Tibial artery (tissue), 4 donors: ENCODE measurements at regions not wholly inside any gene's neighbourhood (a gene's known extent, or its start where the extent isn't known, plus 50 kb on each side); places are given as distances from the start of the nearest gene placed in this dataset.

Experiments used
- DNase-seq, 2 donors: peaks; one replicate each; pipeline ENCODE4 v3.0.0-alpha.2; 2019
- H3K27ac ChIP-seq, 2 donors: fragments of 200-600 bp; sonication (generic) in 1 of 2; 1 replicate in 1 of 2; 2 replicates in 1 of 2; pipeline ENCODE4 v1.5.1; 2018 to 2019; ENCODE audit warnings: mild to moderate bottlenecking in 1 of 2
- H3K27me3 ChIP-seq, 2 donors: fragments of 200-600 bp; sonication (generic) in 1 of 2; one replicate each; pipeline versions ENCODE4 v1.5.1 to v1.6.0; 2016 to 2019
- H3K36me3 ChIP-seq, 3 donors: fragments of 200-600 bp; sonication (generic) in 2 of 3; one replicate each; pipeline ENCODE4 v1.5.1; 2016 to 2019; ENCODE audit warnings: mild to moderate bottlenecking in 2 of 3
- H3K4me1 ChIP-seq, 4 donors: fragments of 200-600 bp; sonication (generic) in 2 of 4; 1 replicate in 3 of 4; 2 replicates in 1 of 4; pipeline ENCODE4 v1.5.1; 2016 to 2019
- H3K4me3 ChIP-seq, 2 donors: fragments of 200-600 bp; sonication (generic) in 1 of 2; 1 replicate in 1 of 2; 2 replicates in 1 of 2; pipeline ENCODE4 v1.5.1; 2018 to 2019; ENCODE audit warnings: mild to moderate bottlenecking in 2 of 2
- H3K9me3 ChIP-seq, 3 donors: fragments of 200-600 bp; sonication (generic) in 1 of 3; one replicate each; pipeline ENCODE4 v1.5.1; 2016 to 2019
- intact Hi-C: fragments of 100-400 bp; cut with DNase I; formaldehyde crosslinking; loops from one replicate; pipeline ENCODE4 v1.15.0; 2023; ENCODE audit warnings: low total_unique reads
- TF ChIP-seq, protein P1 (sequence below), 2 experiments: fragments of 200-600 bp in 1 of 2; fragments of 450-650 bp in 1 of 2; IDR thresholded peaks; one replicate each; pipeline ENCODE4 v1.5.1; 2017 to 2019; ENCODE audit warnings: antibody characterized with exemption in 2 of 2, mild to moderate bottlenecking in 1 of 2, moderate library complexity in 1 of 2

- Histone ChIP-seq H3K27ac (no peak overlapping the region), H3K4me1 (no peaks in the 10 kb centered on the region), H3K9me3 (no peaks in the 10 kb centered on the region), H3K36me3 (no peaks in the 10 kb centered on the region), H3K4me3 (no peak overlapping the region), H3K27me3 (peaks cover 0 to 8% of the 10 kb centered on the region in 2 donors)
- peak in 1 of 2 donors; percentile 62 for DNase-seq
- TF ChIP-seq, protein P1, sequence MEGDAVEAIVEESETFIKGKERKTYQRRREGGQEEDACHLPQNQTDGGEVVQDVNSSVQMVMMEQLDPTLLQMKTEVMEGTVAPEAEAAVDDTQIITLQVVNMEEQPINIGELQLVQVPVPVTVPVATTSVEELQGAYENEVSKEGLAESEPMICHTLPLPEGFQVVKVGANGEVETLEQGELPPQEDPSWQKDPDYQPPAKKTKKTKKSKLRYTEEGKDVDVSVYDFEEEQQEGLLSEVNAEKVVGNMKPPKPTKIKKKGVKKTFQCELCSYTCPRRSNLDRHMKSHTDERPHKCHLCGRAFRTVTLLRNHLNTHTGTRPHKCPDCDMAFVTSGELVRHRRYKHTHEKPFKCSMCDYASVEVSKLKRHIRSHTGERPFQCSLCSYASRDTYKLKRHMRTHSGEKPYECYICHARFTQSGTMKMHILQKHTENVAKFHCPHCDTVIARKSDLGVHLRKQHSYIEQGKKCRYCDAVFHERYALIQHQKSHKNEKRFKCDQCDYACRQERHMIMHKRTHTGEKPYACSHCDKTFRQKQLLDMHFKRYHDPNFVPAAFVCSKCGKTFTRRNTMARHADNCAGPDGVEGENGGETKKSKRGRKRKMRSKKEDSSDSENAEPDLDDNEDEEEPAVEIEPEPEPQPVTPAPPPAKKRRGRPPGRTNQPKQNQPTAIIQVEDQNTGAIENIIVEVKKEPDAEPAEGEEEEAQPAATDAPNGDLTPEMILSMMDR (IDR thresholded peaks at IDR 0.05), result no peak
- intact Hi-C loops, result no loop called here
Observed at GRCh38 chr10:42980553-42981357, 96.1 kb upstream of the RET start.

DNA sequence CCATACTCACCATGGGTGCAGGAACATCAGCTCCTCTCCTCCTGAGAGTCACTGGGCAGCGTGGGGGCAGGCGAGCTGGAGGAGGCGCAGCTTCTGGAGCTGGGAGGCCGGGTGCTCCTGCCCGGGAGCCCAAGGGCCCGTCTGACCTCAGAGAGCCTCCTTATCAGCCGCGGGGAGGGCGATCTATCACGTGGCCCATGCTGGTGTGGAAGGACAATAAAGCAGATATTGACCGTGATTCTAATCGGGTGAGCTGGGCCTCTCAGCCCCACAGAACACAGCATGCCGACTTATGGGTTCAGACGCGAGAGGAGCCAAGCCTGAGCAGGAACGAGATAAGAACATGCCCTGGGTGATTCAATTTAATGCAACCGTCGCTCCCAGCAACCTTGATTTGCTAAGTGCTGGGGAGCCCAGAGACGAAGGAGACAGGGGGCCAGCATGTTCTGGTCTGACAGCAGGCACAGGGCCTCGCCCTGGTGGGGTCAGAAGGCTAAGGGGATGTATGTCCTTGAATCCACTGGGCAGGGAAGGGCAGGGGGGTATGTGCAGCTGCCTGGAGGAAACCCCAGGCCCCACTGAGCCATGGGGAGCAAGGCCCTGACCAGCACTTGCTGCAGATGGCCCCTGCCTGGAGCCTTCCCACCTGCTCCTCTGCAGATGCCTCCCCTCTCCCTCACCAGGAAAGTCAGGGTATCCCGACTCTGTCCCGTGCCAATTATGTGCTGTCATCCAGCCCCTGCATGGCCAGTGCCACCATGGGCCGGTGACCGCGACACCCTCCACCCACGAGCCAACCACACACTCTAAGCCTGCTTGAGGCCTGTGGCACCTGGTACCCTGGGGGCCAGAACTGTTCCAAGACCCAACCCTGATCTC lies 95.3 kb upstream of the RET start:
- no peak overlapping the region for H3K27ac ChIP-seq
- TF ChIP-seq, protein P1 (IDR thresholded peaks at IDR 0.05), result no peak
- DNase-seq, result peak in 1 of 2 donors; percentile 48

DNA sequence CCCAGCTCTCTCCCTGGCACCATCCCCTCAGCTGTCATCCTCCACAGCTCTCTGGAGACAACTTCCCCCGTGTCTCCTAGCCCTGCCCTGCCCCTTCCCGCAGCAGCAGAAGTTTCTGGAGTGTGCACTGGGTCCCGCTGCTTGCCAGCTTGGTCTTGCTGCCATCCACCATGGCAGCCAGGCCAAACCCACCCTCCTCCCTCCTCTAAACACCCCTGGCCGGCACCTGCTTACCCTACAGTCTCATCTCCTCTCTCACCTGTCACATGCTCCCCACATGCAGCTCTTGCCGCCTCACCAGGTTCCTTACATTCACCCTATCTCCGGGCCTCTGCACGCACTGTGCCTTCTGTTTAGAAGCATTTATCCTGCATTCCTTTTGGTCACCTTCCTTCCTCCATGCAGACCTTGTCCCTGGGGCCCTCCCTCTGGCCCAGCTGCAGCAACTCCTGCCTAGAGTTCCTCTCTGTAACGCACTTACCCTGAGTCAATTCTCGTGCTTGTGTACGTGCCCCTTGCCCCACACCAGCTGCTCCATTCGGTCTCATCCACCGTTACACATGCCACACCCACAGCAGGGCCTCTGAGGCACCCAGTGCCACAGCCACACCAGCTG lies 93.9 kb upstream of the RET start:
- DNase-seq, result no peak
- TF ChIP-seq, protein P1 (IDR thresholded peaks at IDR 0.05), result no peak
- H3K36me3 ChIP-seq, result no peaks in the 10 kb centered on the region
- H3K9me3 ChIP-seq, result no peaks in the 10 kb centered on the region
- intact Hi-C loops, result no loop called here
- H3K27me3 ChIP-seq, result peaks cover 0 to 4% of the 10 kb centered on the region in 2 donors
- H3K4me1 ChIP-seq, result no peaks in the 10 kb centered on the region
- H3K27ac ChIP-seq, result no peak overlapping the region
- H3K4me3 ChIP-seq, result no peak overlapping the region

More for the DNA sequence above, 95.3 kb upstream of the RET start:
- Histone ChIP-seq H3K27me3 (peaks cover 0 to 4% of the 10 kb centered on the region in 2 donors), H3K36me3 (no peaks in the 10 kb centered on the region), H3K4me3 (no peak overlapping the region), H3K9me3 (no peaks in the 10 kb centered on the region), H3K4me1 (no peaks in the 10 kb centered on the region)
- intact Hi-C loops, result no loop called here

DNA sequence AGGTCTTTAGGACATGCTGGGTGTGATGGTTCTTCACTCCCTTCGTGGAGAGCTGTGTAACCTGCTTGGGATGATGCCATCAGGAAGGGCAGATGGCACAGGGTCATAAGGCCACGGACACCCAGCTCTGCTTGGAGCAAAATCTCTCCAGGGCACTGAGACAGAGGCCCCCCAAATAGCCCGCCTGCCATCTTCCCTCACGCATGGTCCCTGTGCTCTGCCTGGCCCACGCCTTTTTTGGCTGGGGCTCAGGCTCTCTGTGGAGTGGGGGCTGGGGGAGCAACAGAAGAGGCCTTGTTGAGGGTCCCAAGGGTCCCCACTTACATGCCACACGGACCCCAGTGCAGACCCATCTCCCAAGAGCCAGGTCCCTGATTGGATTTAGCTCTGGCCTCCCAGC lies 93.3 kb upstream of the RET start:
- TF ChIP-seq, protein P1 (IDR thresholded peaks at IDR 0.05), result no peak
- H3K27ac ChIP-seq, result no peak overlapping the region
- H3K4me3 ChIP-seq, result no peak overlapping the region
- no peaks in the 10 kb centered on the region for H3K4me1 ChIP-seq
- intact Hi-C loops, result no loop called here
- peaks cover 0 to 4% of the 10 kb centered on the region in 2 donors for H3K27me3 ChIP-seq
- no peaks in the 10 kb centered on the region for H3K36me3 ChIP-seq
- DNase-seq, result no peak
- H3K9me3 ChIP-seq, result no peaks in the 10 kb centered on the region

DNA sequence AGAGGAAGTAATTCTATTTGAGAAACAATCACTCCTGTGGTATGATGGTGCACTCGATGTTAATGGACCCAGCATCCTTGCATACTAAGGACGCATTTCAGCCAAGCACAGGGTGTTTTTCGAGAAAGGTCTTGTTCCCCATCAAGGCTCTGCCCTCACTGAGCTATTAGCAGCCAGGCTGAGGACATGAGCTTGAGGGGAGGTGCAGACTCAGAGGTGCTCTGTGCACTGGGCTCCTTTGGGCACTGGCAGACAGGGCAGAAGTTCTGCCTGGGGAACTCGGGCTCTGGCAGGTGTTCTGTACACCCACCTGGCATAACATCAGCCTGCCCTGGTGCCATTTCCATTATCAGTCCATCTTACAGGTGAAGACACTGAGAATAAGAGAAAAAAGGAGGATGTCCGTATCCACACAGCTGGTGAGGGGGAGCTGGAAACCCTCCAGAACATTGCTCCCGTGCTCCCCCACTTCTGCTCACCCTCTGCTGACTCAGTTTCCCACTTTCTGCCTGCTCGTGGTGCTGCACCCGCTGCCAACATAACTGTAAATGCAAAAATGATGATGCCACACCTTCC lies 92.7 kb upstream of the RET start:
- DNase-seq, result no peak
- no peaks in the 10 kb centered on the region for H3K36me3 ChIP-seq
- no peak overlapping the region for H3K27ac ChIP-seq
- peaks cover 0 to 4% of the 10 kb centered on the region in 2 donors for H3K27me3 ChIP-seq
- no peaks in the 10 kb centered on the region for H3K9me3 ChIP-seq
- TF ChIP-seq, protein P1 (IDR thresholded peaks at IDR 0.05), result no peak
- intact Hi-C loops, result no loop called here
- H3K4me3 ChIP-seq, result no peak overlapping the region
- no peaks in the 10 kb centered on the region for H3K4me1 ChIP-seq
